ENCODE measurements at regions not wholly inside any gene's neighbourhood (a gene's known extent, or its start where the extent isn't known, plus 50 kb on each side); places are given as distances from the start of the nearest gene placed in this dataset.

DNA sequence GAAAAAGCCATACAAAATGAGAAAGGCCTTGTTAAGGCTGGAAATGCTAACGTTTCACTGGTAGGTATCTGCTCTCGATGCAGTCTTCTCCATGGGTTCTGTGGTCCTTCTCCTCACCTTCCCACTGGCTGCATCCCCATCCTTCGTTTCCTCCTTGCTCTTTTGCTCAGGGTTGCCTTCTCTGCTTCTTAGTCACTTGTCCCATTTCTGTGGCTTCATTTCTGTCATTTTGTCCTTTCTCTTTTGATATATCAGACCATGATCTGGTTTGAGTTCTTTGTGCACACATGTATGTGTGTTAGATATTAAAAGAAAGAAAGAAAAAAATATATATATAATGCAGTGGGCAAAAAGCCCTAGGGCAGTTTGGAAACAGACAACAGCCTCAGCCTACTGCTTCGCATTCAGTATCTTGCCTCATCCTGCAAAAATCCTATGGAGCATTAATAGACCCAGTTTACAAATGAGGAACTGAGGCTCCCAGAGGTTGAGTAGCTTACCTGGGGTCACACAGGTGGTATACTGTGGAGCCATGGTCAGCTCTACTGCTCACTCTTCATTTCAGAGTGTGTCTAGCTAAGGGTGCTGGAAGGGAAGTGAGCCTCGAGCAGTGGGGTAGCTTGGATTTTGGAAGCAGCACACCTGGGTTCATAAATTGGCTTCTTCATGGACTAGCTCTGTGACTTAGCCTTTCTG, 57.6 kb upstream of the MEDAG start:
- POLR2A ChIA-PET: no interaction called here
- CTCF ChIA-PET: interaction anchor here (1.0 kb wide), 1 partner anchor 17 kb away, joined by 4 read pairs; no protein-coding TSS in a partner anchor
- TF ChIP-seq, protein P1, sequence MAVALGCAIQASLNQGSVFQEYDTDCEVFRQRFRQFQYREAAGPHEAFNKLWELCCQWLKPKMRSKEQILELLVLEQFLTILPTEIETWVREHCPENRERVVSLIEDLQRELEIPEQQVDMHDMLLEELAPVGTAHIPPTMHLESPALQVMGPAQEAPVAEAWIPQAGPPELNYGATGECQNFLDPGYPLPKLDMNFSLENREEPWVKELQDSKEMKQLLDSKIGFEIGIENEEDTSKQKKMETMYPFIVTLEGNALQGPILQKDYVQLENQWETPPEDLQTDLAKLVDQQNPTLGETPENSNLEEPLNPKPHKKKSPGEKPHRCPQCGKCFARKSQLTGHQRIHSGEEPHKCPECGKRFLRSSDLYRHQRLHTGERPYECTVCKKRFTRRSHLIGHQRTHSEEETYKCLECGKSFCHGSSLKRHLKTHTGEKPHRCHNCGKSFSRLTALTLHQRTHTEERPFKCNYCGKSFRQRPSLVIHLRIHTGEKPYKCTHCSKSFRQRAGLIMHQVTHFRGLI (tag by site-specific recombination; IDR thresholded peaks at IDR 0.05): no peak
- TF ChIP-seq ZNF248 (tag by site-specific recombination; IDR thresholded peaks at IDR 0.05) (no peak), ZNF211 (tag by site-specific recombination; IDR thresholded peaks at IDR 0.05; ENCODE audit: low read depth) (no peak), ZNF394 (tag by site-specific recombination; IDR thresholded peaks at IDR 0.05; ENCODE audit: borderline replicate concordance) (no peak), ZNF266 (tag by site-specific recombination; IDR thresholded peaks at IDR 0.05; ENCODE audit: low read depth) (no peak), ZBTB21 (tag by site-specific recombination; IDR thresholded peaks at IDR 0.05) (no peak; the same call in 1 of the 2 replicates), HOXA7 (CRISPR knock-in tag; IDR thresholded peaks at IDR 0.05; ENCODE audit: borderline replicate concordance) (no peak), ZNF701 (tag by site-specific recombination; IDR thresholded peaks at IDR 0.05) (no peak), ZNF626 (tag by site-specific recombination; IDR thresholded peaks at IDR 0.05) (no peak), BCL11B (tag by site-specific recombination; IDR thresholded peaks at IDR 0.05; ENCODE audit: low read depth) (no peak), KLF8 (tag by site-specific recombination; IDR thresholded peaks at IDR 0.05) (no peak), HOXD13 (CRISPR knock-in tag; IDR thresholded peaks at IDR 0.05; ENCODE audit: borderline replicate concordance) (no peak), OVOL3 (tag by site-specific recombination; IDR thresholded peaks at IDR 0.05) (no peak), GLI2 (tag by site-specific recombination; IDR thresholded peaks at IDR 0.05; ENCODE audit: borderline replicate concordance, low read depth) (no peak), OSR2 (tag by site-specific recombination; IDR thresholded peaks at IDR 0.05) (no peak)
- TF ChIP-seq, protein P2, sequence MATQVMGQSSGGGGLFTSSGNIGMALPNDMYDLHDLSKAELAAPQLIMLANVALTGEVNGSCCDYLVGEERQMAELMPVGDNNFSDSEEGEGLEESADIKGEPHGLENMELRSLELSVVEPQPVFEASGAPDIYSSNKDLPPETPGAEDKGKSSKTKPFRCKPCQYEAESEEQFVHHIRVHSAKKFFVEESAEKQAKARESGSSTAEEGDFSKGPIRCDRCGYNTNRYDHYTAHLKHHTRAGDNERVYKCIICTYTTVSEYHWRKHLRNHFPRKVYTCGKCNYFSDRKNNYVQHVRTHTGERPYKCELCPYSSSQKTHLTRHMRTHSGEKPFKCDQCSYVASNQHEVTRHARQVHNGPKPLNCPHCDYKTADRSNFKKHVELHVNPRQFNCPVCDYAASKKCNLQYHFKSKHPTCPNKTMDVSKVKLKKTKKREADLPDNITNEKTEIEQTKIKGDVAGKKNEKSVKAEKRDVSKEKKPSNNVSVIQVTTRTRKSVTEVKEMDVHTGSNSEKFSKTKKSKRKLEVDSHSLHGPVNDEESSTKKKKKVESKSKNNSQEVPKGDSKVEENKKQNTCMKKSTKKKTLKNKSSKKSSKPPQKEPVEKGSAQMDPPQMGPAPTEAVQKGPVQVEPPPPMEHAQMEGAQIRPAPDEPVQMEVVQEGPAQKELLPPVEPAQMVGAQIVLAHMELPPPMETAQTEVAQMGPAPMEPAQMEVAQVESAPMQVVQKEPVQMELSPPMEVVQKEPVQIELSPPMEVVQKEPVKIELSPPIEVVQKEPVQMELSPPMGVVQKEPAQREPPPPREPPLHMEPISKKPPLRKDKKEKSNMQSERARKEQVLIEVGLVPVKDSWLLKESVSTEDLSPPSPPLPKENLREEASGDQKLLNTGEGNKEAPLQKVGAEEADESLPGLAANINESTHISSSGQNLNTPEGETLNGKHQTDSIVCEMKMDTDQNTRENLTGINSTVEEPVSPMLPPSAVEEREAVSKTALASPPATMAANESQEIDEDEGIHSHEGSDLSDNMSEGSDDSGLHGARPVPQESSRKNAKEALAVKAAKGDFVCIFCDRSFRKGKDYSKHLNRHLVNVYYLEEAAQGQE (tag by site-specific recombination; IDR thresholded peaks at IDR 0.05): no peak
- TF ChIP-seq, protein P3, sequence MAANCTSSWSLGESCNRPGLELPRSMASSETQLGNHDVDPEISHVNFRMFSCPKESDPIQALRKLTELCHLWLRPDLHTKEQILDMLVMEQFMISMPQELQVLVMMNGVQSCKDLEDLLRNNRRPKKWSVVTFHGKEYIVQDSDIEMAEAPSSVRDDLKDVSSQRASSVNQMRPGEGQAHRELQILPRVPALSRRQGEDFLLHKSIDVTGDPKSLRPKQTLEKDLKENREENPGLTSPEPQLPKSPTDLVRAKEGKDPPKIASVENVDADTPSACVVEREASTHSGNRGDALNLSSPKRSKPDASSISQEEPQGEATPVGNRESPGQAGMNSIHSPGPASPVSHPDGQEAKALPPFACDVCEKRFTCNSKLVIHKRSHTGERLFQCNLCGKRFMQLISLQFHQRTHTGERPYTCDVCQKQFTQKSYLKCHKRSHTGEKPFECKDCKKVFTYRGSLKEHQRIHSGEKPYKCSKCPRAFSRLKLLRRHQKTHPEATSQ (tag by site-specific recombination; IDR thresholded peaks at IDR 0.05): no peak
- TF ChIP-seq, protein P4, sequence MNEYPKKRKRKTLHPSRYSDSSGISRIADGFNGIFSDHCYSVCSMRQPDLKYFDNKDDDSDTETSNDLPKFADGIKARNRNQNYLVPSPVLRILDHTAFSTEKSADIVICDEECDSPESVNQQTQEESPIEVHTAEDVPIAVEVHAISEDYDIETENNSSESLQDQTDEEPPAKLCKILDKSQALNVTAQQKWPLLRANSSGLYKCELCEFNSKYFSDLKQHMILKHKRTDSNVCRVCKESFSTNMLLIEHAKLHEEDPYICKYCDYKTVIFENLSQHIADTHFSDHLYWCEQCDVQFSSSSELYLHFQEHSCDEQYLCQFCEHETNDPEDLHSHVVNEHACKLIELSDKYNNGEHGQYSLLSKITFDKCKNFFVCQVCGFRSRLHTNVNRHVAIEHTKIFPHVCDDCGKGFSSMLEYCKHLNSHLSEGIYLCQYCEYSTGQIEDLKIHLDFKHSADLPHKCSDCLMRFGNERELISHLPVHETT (tag by site-specific recombination; IDR thresholded peaks at IDR 0.05): no peak

More for the DNA sequence above, 57.6 kb upstream of the MEDAG start:
- Histone ChIP-seq H3K36me3 (ENCODE audit: control insufficient read depth in 2 of 2, insufficient read depth in 1 of 2, low read length in 2 of 2) (no peaks in the 10 kb centered on the region), H3K9me3 (ENCODE audit: control insufficient read depth, insufficient read depth, low read depth, low read length) (no peaks in the 10 kb centered on the region), H3K27ac (ENCODE audit: extremely low read depth, low read depth, low read length) (no peak overlapping the region), H3K4me3 (ENCODE audit: low read depth, low read length) (no peak overlapping the region), H3K4me1 (ENCODE audit: control insufficient read depth, insufficient read depth, low read length) (peaks cover 2% of the 10 kb centered on the region; the same call in 1 of the 2 replicates)

Measured in HEK293 (cell line).